ENCODE measurements at regions not wholly inside any gene's neighbourhood (a gene's known extent, or its start where the extent isn't known, plus 50 kb on each side); places are given as distances from the start of the nearest gene placed in this dataset.

DNA sequence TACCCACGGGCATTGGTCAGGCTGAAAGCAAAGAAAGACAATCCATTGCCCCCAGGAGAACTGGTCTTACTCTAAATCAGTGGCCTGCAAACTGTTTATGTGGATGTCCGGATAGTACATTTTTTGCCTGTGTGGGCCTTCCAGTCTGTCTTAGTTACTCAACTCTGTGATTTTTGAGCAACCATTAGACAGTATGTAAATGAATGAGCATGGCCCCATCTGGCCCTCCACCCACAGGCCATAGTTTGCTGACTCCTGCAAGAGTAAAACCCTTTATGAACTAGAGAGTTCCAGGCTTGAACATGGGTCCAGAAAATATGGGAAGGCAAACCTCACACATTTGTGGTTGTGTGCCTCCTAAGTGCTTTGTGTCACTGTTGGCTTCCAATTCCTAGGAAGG lies 55.7 kb upstream of the CYP1B1 start:
- H3K9ac ChIP-seq (ENCODE audit: low read length), result no peak overlapping the region
- H2AFZ ChIP-seq (ENCODE audit: low read depth, low read length), result no peak overlapping the region
- no peaks in the 10 kb centered on the region for H3K27me3 ChIP-seq (ENCODE audit: insufficient read depth, low read depth, low read length)
- H3F3A ChIP-seq (ENCODE audit: insufficient read depth, low read length, poor library complexity, severe bottlenecking), result no peaks in the 10 kb centered on the region
- H3K36me3 ChIP-seq (ENCODE audit: insufficient read depth, low read length), result no peaks in the 10 kb centered on the region
- no peaks in the 10 kb centered on the region for H3K9me2 ChIP-seq (ENCODE audit: insufficient read depth, low read length)
- TF ChIP-seq TAF1 (IDR thresholded peaks at IDR 0.05; ENCODE audit: low read depth), result no peak
- TF ChIP-seq SMC3 (conservative IDR thresholded peaks at IDR 0.05; ENCODE audit: poor library complexity), result no peak
- no peak for TF ChIP-seq MXI1 (conservative IDR thresholded peaks at IDR 0.05; ENCODE audit: poor library complexity, severe bottlenecking)
- no peak for TF ChIP-seq RAD21 (conservative IDR thresholded peaks at IDR 0.05)
- TF ChIP-seq REST (IDR thresholded peaks at IDR 0.05; ENCODE audit: borderline replicate concordance), result no peak
- no peak for TF ChIP-seq POLR2AphosphoS5 (IDR thresholded peaks at IDR 0.05)
- TF ChIP-seq CTCF (IDR thresholded peaks at IDR 0.05; ENCODE audit: poor library complexity, severe bottlenecking), result no peak
- no peak for TF ChIP-seq EZH2 (IDR thresholded peaks at IDR 0.05; ENCODE audit: borderline replicate concordance, insufficient read depth, low read length, poor library complexity, severe bottlenecking)
- no peak for TF ChIP-seq EP300 (conservative IDR thresholded peaks at IDR 0.05; ENCODE audit: poor library complexity, severe bottlenecking)
- H3K79me2 ChIP-seq (replicated peaks; ENCODE audit: insufficient read depth, low read length), result no peaks in the 10 kb centered on the region
- H3K4me3 ChIP-seq (ENCODE audit: low read length), result no peak overlapping the region
- no peak overlapping the region for H3K27ac ChIP-seq (ENCODE audit: low read length)
- H3K9me3 ChIP-seq (ENCODE audit: low read length), result no peaks in the 10 kb centered on the region
- H4K20me1 ChIP-seq (ENCODE audit: insufficient read depth), result no peaks in the 10 kb centered on the region
- no peak overlapping the region for H3K4me2 ChIP-seq (ENCODE audit: low read length)

DNA sequence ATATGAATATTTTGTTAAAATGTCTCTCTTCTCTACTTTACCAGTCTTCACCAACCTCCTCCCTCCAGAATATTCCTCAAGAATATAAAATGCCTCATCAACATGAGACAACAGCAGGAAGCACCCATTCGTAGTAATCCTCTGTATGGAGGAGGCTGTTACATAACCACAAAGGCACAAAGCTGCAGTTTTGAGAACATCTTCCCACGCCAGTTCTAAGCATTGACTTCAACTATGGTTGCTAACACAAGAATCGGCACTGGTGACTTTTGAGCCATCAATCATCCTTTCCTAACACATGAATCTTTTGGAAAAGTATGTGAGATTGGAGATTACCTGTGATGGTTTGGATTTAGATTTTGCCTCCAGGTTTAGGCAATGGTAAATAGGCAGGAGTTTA lies 54.9 kb upstream of the CYP1B1 start:
- no peaks in the 10 kb centered on the region for H3K36me3 ChIP-seq (ENCODE audit: insufficient read depth, low read length)
- TF ChIP-seq CTCF (IDR thresholded peaks at IDR 0.05; ENCODE audit: poor library complexity, severe bottlenecking) (no peak), RAD21 (conservative IDR thresholded peaks at IDR 0.05) (no peak), REST (IDR thresholded peaks at IDR 0.05; ENCODE audit: borderline replicate concordance) (no peak), SMC3 (conservative IDR thresholded peaks at IDR 0.05; ENCODE audit: poor library complexity) (no peak), EZH2 (IDR thresholded peaks at IDR 0.05; ENCODE audit: borderline replicate concordance, insufficient read depth, low read length, poor library complexity, severe bottlenecking) (no peak), EP300 (conservative IDR thresholded peaks at IDR 0.05; ENCODE audit: poor library complexity, severe bottlenecking) (no peak)
- no peaks in the 10 kb centered on the region for H3K79me2 ChIP-seq (replicated peaks; ENCODE audit: insufficient read depth, low read length)
- no peak overlapping the region for H2AFZ ChIP-seq (ENCODE audit: low read depth, low read length)
- no peaks in the 10 kb centered on the region for H4K20me1 ChIP-seq (ENCODE audit: insufficient read depth)
- no peak overlapping the region for H3K9ac ChIP-seq (ENCODE audit: low read length)
- no peaks in the 10 kb centered on the region for H3K27me3 ChIP-seq (ENCODE audit: insufficient read depth, low read depth, low read length)
- no peaks in the 10 kb centered on the region for H3K9me3 ChIP-seq (ENCODE audit: low read length)
- H3K27ac ChIP-seq (ENCODE audit: low read length), result no peak overlapping the region
- H3K4me3 ChIP-seq (ENCODE audit: low read length), result no peak overlapping the region
- H3K4me2 ChIP-seq (ENCODE audit: low read length), result no peak overlapping the region
- H3K9me2 ChIP-seq (ENCODE audit: insufficient read depth, low read length), result no peaks in the 10 kb centered on the region
- no peaks in the 10 kb centered on the region for H3F3A ChIP-seq (ENCODE audit: insufficient read depth, low read length, poor library complexity, severe bottlenecking)
